ENCODE measurements at regions not wholly inside any gene's neighbourhood (a gene's known extent, or its start where the extent isn't known, plus 50 kb on each side); places are given as distances from the start of the nearest gene placed in this dataset.
"Not testable (repeated sequence)": the region's sequence is repeated elsewhere in the genome, so short reads cannot be mapped to it uniquely, and the experiment has no call there.

GRCh38 chr18:1094409-1094808, 189.7 kb downstream of the ADCYAP1 start:
- TF ChIP-seq CTCF (IDR thresholded peaks at IDR 0.05; ENCODE audit: borderline replicate concordance, extremely low read depth, insufficient read depth): no peak
- Histone ChIP-seq H3K9me3 (ENCODE audit: control insufficient read depth in 2 of 3, insufficient read depth in 1 of 3, low read length in 3 of 3) (no peaks in the 10 kb centered on the region), H3K4me3 (ENCODE audit: low read length in 3 of 3) (no peak overlapping the region), H3K27me3 (ENCODE audit: control insufficient read depth, insufficient read depth, low read length) (no peaks in the 10 kb centered on the region), H3K9ac (ENCODE audit: low read length in 3 of 3) (no peak overlapping the region), H3K4me1 (ENCODE audit: control insufficient read depth in 2 of 3, insufficient read depth in 2 of 3, low read depth in 1 of 3, low read length in 3 of 3) (no peaks in the 10 kb centered on the region), H3K27ac (ENCODE audit: low read depth in 2 of 2, low read length in 2 of 2) (no peak overlapping the region), H3K36me3 (ENCODE audit: control insufficient read depth in 2 of 3, insufficient read depth in 3 of 3, low read length in 3 of 3) (no peaks in the 10 kb centered on the region)
- FAIRE-seq (no peak), DNase-seq (no peak)
- intact Hi-C loops (cut with DNase I): no loop called here

- H3K9ac ChIP-seq (ENCODE audit: low read length in 3 of 3); H3K27ac ChIP-seq (ENCODE audit: low read depth in 2 of 2, low read length in 2 of 2); H3K4me3 ChIP-seq (ENCODE audit: low read length in 3 of 3); H3K27me3 ChIP-seq (ENCODE audit: control insufficient read depth, insufficient read depth, low read length); H3K9me3 ChIP-seq (ENCODE audit: control insufficient read depth in 2 of 3, insufficient read depth in 1 of 3, low read length in 3 of 3); intact Hi-C loops (cut with DNase I); H3K4me1 ChIP-seq (ENCODE audit: control insufficient read depth in 2 of 3, insufficient read depth in 2 of 3, low read depth in 1 of 3, low read length in 3 of 3); H3K36me3 ChIP-seq (ENCODE audit: control insufficient read depth in 2 of 3, insufficient read depth in 3 of 3, low read length in 3 of 3); FAIRE-seq: not testable (repeated sequence)
- peak in 1 of 5 donors; percentile 56 for DNase-seq
Measured at GRCh38 chr18:1097991-1098735, 193.5 kb downstream of the ADCYAP1 start.

GRCh38 chr18:1102848-1103247, 198.2 kb downstream of the ADCYAP1 start:
- Histone ChIP-seq H3K27ac (ENCODE audit: low read depth in 2 of 2, low read length in 2 of 2) (no peak overlapping the region), H3K9ac (ENCODE audit: low read length in 3 of 3) (no peak overlapping the region), H3K4me3 (ENCODE audit: low read length in 3 of 3) (no peak overlapping the region), H3K9me3 (ENCODE audit: control insufficient read depth in 2 of 3, insufficient read depth in 1 of 3, low read length in 3 of 3) (no peaks in the 10 kb centered on the region), H3K4me1 (ENCODE audit: control insufficient read depth in 2 of 3, insufficient read depth in 2 of 3, low read depth in 1 of 3, low read length in 3 of 3) (no peaks in the 10 kb centered on the region), H3K27me3 (ENCODE audit: control insufficient read depth, insufficient read depth, low read length) (no peaks in the 10 kb centered on the region), H3K36me3 (ENCODE audit: control insufficient read depth in 2 of 3, insufficient read depth in 3 of 3, low read length in 3 of 3) (no peaks in the 10 kb centered on the region)
- no peak for TF ChIP-seq CTCF (IDR thresholded peaks at IDR 0.05; ENCODE audit: borderline replicate concordance, extremely low read depth, insufficient read depth)
- FAIRE-seq (no peak), DNase-seq (no peak)
- intact Hi-C loops (cut with DNase I): no loop called here

GRCh38 chr18:1103537-1103936, 198.9 kb downstream of the ADCYAP1 start:
- intact Hi-C loops (cut with DNase I): no loop called here
- no peak for TF ChIP-seq CTCF (IDR thresholded peaks at IDR 0.05; ENCODE audit: borderline replicate concordance, extremely low read depth, insufficient read depth)
- Histone ChIP-seq H3K9me3 (ENCODE audit: control insufficient read depth in 2 of 3, insufficient read depth in 1 of 3, low read length in 3 of 3) (no peaks in the 10 kb centered on the region), H3K36me3 (ENCODE audit: control insufficient read depth in 2 of 3, insufficient read depth in 3 of 3, low read length in 3 of 3) (no peaks in the 10 kb centered on the region), H3K4me3 (ENCODE audit: low read length in 3 of 3) (no peak overlapping the region), H3K27ac (ENCODE audit: low read depth in 2 of 2, low read length in 2 of 2) (no peak overlapping the region), H3K4me1 (ENCODE audit: control insufficient read depth in 2 of 3, insufficient read depth in 2 of 3, low read depth in 1 of 3, low read length in 3 of 3) (no peaks in the 10 kb centered on the region), H3K9ac (ENCODE audit: low read length in 3 of 3) (no peak overlapping the region), H3K27me3 (ENCODE audit: control insufficient read depth, insufficient read depth, low read length) (no peaks in the 10 kb centered on the region)
- FAIRE-seq (no peak), DNase-seq (no peak)

Data from kidney (tissue), 13 donors.